GM21723 (cell line): ENCODE measurements at regions not wholly inside any gene's neighbourhood (a gene's known extent, or its start where the extent isn't known, plus 50 kb on each side); places are given as distances from the start of the nearest gene placed in this dataset.
"Not testable (repeated sequence)": the region's sequence is repeated elsewhere in the genome, so short reads cannot be mapped to it uniquely, and the experiment has no call there.

Experiments
- ATAC-seq: cut with Tn5 transposase; IDR thresholded peaks from one replicate; pipeline ENCODE4 v1.9.1; 2021; ENCODE audit warnings: mild to moderate bottlenecking, moderate library complexity; ENCODE audit not compliant: unreplicated experiment

GRCh38 chr13:61215601-61216000 is 200.0 kb downstream of the PCDH20 start:
- no peak for ATAC-seq

- ATAC-seq: no peak
These were observed 200.5 kb downstream of the PCDH20 start for GRCh38 chr13:61215116-61215515.

GRCh38 chr13:61214551-61214950 is 201.1 kb downstream of the PCDH20 start:
- no peak for ATAC-seq

GRCh38 chr13:61205898-61206297 is 209.8 kb downstream of the PCDH20 start:
- not testable (repeated sequence) for ATAC-seq

GRCh38 chr13:61204025-61204424 is 211.6 kb downstream of the PCDH20 start:
- ATAC-seq: no peak

- ATAC-seq: no peak
These were observed 213.6 kb downstream of the PCDH20 start for GRCh38 chr13:61202042-61202441.

GRCh38 chr13:61192826-61193225 is 222.8 kb downstream of the PCDH20 start:
- ATAC-seq: no peak

GRCh38 chr13:61188057-61188456 is 227.6 kb downstream of the PCDH20 start:
- no peak for ATAC-seq

- ATAC-seq: no peak
These were observed 228.2 kb downstream of the PCDH20 start for GRCh38 chr13:61187471-61187870.

- ATAC-seq: no peak
These were observed 232.0 kb downstream of the PCDH20 start for GRCh38 chr13:61183670-61184069.

- no peak for ATAC-seq
These were observed 235.4 kb downstream of the PCDH20 start for GRCh38 chr13:61180234-61180633.

GRCh38 chr13:61179741-61180140 is 235.9 kb downstream of the PCDH20 start:
- no peak for ATAC-seq

GRCh38 chr13:61170856-61171255 is 244.8 kb downstream of the PCDH20 start:
- no peak for ATAC-seq

- no peak for ATAC-seq
These were observed 253.0 kb downstream of the PCDH20 start for GRCh38 chr13:61162636-61163035.

- ATAC-seq: no peak
These were observed 253.5 kb downstream of the PCDH20 start for GRCh38 chr13:61162106-61162505.

GRCh38 chr13:61156753-61157152 is 258.9 kb downstream of the PCDH20 start:
- no peak for ATAC-seq

GRCh38 chr13:61151062-61151461 is 264.6 kb downstream of the PCDH20 start:
- ATAC-seq: no peak

GRCh38 chr13:61149331-61149730 is 266.3 kb downstream of the PCDH20 start:
- ATAC-seq: no peak

- ATAC-seq: no peak
These were observed 266.8 kb downstream of the PCDH20 start for GRCh38 chr13:61148691-61149315.

- no peak for ATAC-seq
These were observed 267.4 kb downstream of the PCDH20 start for GRCh38 chr13:61148211-61148610.

GRCh38 chr13:61146571-61146970 is 269.1 kb downstream of the PCDH20 start:
- no peak for ATAC-seq

GRCh38 chr13:61146158-61146557 is 269.5 kb downstream of the PCDH20 start:
- ATAC-seq: no peak
